HEK293T (cell line): ENCODE measurements at regions not wholly inside any gene's neighbourhood (a gene's known extent, or its start where the extent isn't known, plus 50 kb on each side); places are given as distances from the start of the nearest gene placed in this dataset.
"Not testable (repeated sequence)": the region's sequence is repeated elsewhere in the genome, so short reads cannot be mapped to it uniquely, and the experiment has no call there.

Experiments
- HDGF ChIP-seq: fragments of 450-650 bp; IDR thresholded peaks from 2 replicates; pipeline ENCODE4 v1.6.1; 2017; ENCODE audit warnings: antibody characterized with exemption, borderline replicate concordance
- LEF1 ChIP-seq: fragments of 450-650 bp; IDR thresholded peaks from 2 replicates; pipeline ENCODE4 v1.6.1; 2017; ENCODE audit warnings: mild to moderate bottlenecking, borderline replicate concordance
- NFRKB ChIP-seq: fragments of 450-650 bp; IDR thresholded peaks from 2 replicates; pipeline ENCODE4 v1.6.1; 2016; ENCODE audit warnings: mild to moderate bottlenecking, moderate library complexity
- SP1 ChIP-seq: fragments of 450-650 bp; IDR thresholded peaks from 2 replicates; pipeline ENCODE4 v1.6.1; 2017
- SUZ12 ChIP-seq: fragments of 450-650 bp; IDR thresholded peaks from 2 replicates; pipeline ENCODE4 v1.6.1; 2016; ENCODE audit warnings: mild to moderate bottlenecking

DNA sequence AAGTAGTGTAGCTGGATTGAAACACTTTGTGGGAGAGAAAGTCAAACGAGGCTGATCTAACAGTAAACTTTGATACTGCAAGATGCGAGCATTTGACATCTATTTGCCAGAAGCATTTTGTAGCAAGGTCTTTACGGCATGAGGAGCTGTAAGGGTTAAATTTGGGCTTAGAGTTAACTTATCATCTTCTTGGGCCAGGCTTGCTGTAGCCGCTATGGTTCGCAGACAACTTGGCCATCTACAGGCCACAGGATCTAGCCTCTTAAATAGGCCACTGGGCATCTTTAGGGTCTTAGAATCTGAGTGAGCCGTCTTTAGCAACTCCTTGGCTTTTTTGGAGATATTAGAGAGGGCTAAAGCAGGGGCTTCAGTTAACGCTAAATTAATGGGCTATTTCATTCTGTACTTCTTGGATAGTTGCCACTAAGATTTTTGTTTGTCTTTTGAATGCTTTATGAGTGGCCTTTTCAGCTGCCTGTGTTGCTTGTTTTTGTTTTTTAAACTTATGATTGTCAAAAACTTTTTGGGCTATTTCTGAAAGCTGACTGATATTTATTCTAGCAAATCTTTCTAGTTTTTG is 93.5 kb upstream of the FAM90A1 start:
- not testable (repeated sequence) for TF ChIP-seq NFRKB, HDGF, LEF1, SP1, SUZ12
